LNCAP (cell line): ENCODE measurements at regions not wholly inside any gene's neighbourhood (a gene's known extent, or its start where the extent isn't known, plus 50 kb on each side); places are given as distances from the start of the nearest gene placed in this dataset.

Source experiments
- CTCF ChIP-seq: fragments of 450-650 bp; IDR thresholded peaks from 2 replicates; pipeline ENCODE4 v1.5.1; 2017; ENCODE audit warnings: mild to moderate bottlenecking

DNA sequence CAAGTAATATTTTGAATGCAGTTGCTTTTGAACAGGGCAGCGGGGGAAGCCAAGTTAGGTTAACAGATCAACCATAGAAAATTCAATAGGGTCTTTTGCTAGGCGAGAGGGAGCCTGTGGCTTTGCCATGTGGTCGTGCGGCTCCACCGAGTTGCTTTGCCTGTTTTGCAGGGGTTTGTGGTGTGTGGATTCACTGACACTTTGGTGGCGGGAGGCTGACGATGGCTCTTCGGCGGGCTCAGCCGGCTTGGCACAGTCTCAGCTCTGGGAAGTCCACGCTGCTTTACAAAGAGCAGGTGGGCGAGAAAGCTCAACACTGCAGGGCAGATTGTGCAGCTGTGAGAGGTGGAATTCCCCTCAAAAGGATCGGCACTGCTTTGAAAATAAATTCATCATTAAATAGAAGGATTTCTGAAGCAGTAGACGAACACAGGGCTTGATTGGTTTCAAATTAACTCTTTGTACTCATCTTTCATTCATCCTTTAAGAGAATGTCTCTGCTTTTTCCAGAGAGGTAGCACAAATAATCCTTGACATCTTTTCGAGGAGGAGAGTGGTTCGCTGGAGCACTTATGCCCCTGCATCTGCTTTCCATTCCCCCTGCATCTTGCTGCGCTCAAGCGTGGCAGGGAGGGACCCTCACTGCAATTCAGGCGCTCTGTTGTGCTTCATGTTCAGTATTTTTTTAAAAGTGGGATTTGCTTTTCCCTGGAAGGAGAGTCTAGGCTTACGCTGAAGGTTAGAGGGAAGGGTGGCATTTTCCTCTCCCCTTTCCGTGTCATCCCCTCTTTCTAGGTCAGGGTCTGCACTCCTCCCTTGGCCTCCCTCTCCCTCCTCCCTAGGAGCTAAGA lies 201.8 kb upstream of the LEF1 start:
- no peak for TF ChIP-seq CTCF

- TF ChIP-seq CTCF: no peak
These were observed 200.4 kb upstream of the LEF1 start for GRCh38 chr4:108369035-108369655.

- no peak for TF ChIP-seq CTCF
These were observed 199.0 kb upstream of the LEF1 start for GRCh38 chr4:108367751-108368150.

DNA sequence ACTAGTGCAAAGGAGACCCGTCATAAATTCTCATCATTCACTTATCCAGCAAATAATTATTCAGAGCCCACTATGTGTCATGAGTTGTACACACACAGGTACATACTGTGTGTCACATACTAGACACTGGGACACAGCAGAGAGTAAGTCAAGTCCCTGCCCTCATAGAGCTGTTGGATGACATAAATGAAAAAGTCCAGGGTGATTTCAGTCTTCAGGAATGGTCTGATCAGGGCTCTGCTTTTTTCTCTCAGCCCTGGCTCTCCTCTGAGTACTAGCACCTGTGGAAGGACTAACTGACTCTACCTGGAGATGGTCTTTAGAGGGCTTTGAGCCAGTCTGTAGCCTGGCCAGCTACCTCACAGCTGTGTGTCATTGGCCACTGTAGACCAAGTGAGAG lies 198.0 kb upstream of the LEF1 start:
- TF ChIP-seq CTCF: no peak

GRCh38 chr4:108365551-108365950 lies 196.8 kb upstream of the LEF1 start:
- TF ChIP-seq CTCF: no peak

DNA sequence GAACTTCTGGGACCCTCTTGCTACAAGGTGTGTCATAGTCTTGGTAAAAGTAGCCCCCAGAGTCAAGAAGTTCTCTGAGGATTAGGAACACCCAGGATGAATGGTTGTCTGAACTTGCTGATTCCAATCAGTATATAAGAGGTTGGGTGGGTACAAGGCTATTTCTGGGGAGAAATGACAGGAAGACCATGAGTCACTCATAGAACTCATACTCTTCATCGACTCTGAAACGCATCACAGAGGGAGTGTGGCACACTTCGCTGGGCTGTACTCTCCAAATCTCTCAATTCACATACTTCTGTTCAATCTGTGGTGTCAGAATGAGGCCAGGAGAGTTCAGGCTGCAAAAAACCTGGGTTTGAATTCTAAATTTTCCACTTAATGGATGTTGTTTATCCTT lies 193.2 kb upstream of the LEF1 start:
- no peak for TF ChIP-seq CTCF

DNA sequence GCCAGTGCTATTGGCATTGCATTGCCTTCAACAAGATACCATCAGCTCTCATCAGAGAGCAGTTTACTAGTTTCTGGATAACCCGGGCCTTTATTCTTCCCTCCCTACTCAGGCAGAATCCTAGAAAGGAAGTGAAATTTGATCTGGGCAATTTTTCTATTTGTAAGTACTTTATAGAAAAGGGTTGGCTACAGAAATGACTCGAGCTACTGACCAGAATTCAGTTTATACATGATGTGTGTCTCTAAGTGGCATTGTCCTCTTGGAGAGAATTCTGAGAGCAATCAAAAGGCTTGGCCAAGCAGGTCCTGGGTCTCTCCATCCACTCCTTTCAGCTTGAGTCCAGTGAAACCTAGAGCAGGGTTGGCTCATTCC lies 192.7 kb upstream of the LEF1 start:
- TF ChIP-seq CTCF: no peak
